Uterus (tissue), 2 donors: ENCODE measurements at regions not wholly inside any gene's neighbourhood (a gene's known extent, or its start where the extent isn't known, plus 50 kb on each side); places are given as distances from the start of the nearest gene placed in this dataset.

Source experiments
- CTCF ChIP-seq, 4 experiments: fragments of 200-600 bp in 2 of 4; fragments of 450-650 bp in 2 of 4; sonication (generic) in 2 of 4; IDR thresholded peaks; one replicate each; pipeline ENCODE4 v1.5.1; 2016 to 2019; ENCODE audit warnings: antibody characterized with exemption in 4 of 4, mild to moderate bottlenecking in 2 of 4, moderate library complexity in 1 of 4
- POLR2A ChIP-seq, 2 donors: fragments of 450-650 bp; IDR thresholded peaks; one replicate each; pipeline ENCODE4 v1.6.1; 2016; ENCODE audit warnings: antibody characterized with exemption in 2 of 2, mild to moderate bottlenecking in 1 of 2, moderate library complexity in 1 of 2

- no peak for TF ChIP-seq POLR2A (IDR thresholded peaks at IDR 0.05)
- TF ChIP-seq CTCF (IDR thresholded peaks at IDR 0.05), result no peak
Measured at GRCh38 chr13:52975969-52976368, 52.6 kb upstream of the OLFM4 start.
